Astrocyte of the cerebellum (primary cell): ENCODE measurements at regions not wholly inside any gene's neighbourhood (a gene's known extent, or its start where the extent isn't known, plus 50 kb on each side); places are given as distances from the start of the nearest gene placed in this dataset.
A peak's percentile ranks its signal among the peaks of the same experiment; 100 is the strongest.
"Not testable (repeated sequence)": the region's sequence is repeated elsewhere in the genome, so short reads cannot be mapped to it uniquely, and the experiment has no call there.

Source experiments
- DNase-seq: peaks from one replicate; pipeline ENCODE4 v3.0.0-alpha.2; 2011; ENCODE audit warnings: low read depth
- H3K4me3 ChIP-seq: 2 replicates; pipeline ENCODE4 v1.5.1; 2011; ENCODE audit warnings: mild to moderate bottlenecking, low read depth, low read length, moderate library complexity
- in situ Hi-C: cut with HindIII; loops from 2 replicates; pipeline ENCODE4 v1.10.0; 2017; ENCODE audit warnings: low sequenced_read_pairs
- TF ChIP-seq, protein P1 (sequence below): IDR thresholded peaks from 2 replicates; pipeline ENCODE4 v1.5.1; 2012; ENCODE audit warnings: low read length, low read depth, moderate library complexity, mild to moderate bottlenecking; ENCODE audit errors: missing control alignments

GRCh38 chr16:19967561-19967960 is 82.9 kb upstream of the GPRC5B start:
- TF ChIP-seq, protein P1, sequence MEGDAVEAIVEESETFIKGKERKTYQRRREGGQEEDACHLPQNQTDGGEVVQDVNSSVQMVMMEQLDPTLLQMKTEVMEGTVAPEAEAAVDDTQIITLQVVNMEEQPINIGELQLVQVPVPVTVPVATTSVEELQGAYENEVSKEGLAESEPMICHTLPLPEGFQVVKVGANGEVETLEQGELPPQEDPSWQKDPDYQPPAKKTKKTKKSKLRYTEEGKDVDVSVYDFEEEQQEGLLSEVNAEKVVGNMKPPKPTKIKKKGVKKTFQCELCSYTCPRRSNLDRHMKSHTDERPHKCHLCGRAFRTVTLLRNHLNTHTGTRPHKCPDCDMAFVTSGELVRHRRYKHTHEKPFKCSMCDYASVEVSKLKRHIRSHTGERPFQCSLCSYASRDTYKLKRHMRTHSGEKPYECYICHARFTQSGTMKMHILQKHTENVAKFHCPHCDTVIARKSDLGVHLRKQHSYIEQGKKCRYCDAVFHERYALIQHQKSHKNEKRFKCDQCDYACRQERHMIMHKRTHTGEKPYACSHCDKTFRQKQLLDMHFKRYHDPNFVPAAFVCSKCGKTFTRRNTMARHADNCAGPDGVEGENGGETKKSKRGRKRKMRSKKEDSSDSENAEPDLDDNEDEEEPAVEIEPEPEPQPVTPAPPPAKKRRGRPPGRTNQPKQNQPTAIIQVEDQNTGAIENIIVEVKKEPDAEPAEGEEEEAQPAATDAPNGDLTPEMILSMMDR = no peak
- in situ Hi-C loops = no loop called here
- H3K4me3 ChIP-seq = no peak overlapping the region
- DNase-seq = no peak

DNA sequence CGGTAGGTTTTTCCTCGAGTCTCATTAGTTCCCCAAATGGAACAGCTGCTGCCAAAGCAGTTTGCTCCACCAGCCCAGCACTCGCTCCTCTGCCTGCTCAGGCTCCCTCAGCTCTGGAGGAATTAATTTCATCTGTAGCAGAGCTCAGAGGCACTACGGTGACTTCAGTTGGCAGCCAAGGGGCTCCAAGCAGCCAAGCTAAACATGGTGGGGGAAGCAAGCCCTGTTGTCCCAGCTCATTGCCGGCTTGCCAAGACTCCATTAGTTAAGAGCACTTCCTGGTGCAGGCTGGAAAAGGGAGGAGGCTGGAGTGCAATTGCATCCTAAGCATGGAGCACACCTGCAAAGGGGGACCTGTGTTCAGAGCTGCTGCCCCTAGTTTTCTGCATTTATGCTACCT is 78.7 kb upstream of the GPRC5B start:
- H3K4me3 ChIP-seq = no peak overlapping the region
- TF ChIP-seq, protein P1 = no peak
- peak; percentile 11 for DNase-seq
- in situ Hi-C loops = no loop called here

DNA sequence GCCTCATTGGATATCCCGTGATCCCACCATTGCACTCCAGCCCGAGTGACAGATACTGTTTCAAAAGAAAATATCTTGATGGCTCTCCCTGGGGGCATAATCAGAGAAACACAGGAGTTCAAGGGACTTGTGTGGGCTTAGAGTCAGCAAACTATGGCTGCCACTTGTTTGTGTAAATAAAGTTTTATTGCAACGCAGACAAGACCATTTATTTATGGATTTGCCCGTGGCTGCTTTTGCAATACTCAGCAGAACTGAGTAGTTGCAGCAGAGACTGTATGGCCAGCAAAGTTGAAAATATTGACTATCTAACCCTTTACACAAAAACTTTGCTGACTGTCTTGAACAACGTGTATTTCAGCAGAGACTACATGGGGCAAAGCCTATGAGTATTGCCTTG is 75.5 kb upstream of the GPRC5B start:
- TF ChIP-seq, protein P1 = no peak
- DNase-seq = no peak
- in situ Hi-C loops = no loop called here
- no peak overlapping the region for H3K4me3 ChIP-seq

DNA sequence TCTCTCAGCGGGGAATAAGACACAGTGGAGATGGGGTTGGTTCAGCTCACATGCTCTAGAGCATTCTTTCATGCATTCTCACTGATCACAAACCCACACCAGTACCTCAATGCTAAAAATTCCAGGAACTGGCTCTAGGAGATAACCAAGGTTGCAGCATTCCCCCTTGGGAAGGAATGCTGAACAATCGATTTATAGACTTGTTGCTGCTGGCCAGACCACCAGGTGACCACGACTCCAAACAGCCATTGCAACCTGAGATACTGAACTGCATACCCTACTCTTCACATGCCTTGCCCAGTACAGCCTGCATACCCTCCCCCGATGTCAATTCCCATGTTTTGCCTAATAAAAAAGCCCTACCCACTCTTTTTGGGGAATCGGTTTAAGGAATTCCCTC is 75.1 kb upstream of the GPRC5B start:
- DNase-seq = no peak
- no peak overlapping the region for H3K4me3 ChIP-seq
- TF ChIP-seq, protein P1 = no peak
- in situ Hi-C loops = no loop called here

DNA sequence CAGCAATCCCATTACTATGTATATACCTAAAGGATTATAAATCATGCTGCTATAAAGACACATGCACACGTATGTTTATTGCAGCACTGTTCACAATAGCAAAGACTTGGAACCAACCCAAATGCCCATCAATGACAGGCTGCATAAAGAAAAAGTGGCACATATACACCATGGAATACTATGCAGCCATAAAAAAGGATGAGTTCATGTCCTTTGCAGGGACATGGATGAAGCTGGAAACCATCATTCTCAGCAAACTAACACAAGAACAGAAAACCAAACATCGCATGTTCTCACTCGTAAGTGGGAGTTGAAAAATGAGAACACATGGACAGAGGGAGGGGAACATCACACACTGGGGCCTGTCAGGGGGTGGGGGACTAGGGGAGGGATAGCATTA is 71.2 kb upstream of the GPRC5B start:
- DNase-seq, H3K4me3 ChIP-seq, in situ Hi-C loops: not testable (repeated sequence)

DNA sequence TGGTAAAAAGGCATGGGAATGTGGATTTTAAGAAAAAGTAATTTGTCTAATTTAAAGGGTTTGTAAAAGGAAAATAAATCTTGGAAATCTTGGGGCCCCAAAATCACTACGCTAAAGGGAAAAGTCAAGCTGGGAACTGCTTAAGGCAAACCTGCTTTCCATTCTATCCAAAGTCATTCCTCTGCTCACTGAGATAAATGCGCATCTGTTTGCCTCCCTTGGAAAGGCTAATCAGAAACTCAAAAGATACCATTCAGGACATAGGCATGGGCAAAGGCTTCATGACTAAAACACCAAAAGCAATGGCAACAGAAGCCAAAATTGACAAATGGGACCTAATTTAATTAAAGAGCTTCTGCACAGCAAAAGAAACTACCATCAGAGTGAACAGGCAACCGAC is 70.4 kb upstream of the GPRC5B start:
- in situ Hi-C loops, H3K4me3 ChIP-seq, DNase-seq: not testable (repeated sequence)

- DNase-seq = no peak
- TF ChIP-seq, protein P1 = peak; percentile 9
- in situ Hi-C loops = no loop called here
These were observed 63.8 kb upstream of the GPRC5B start for GRCh38 chr16:19948186-19949104.

More at GRCh38 chr16:19948186-19949104, 63.8 kb upstream of the GPRC5B start:
- no peak overlapping the region for H3K4me3 ChIP-seq
